ENCODE measurements at regions not wholly inside any gene's neighbourhood (a gene's known extent, or its start where the extent isn't known, plus 50 kb on each side); places are given as distances from the start of the nearest gene placed in this dataset.

GRCh38 chr18:11553098-11553940 is 56.1 kb upstream of the SLC35G4 start:
- peak; percentile 22 for FAIRE-seq
- peak; percentile 38 for DNase-seq (ENCODE audit: low spot score)

- FAIRE-seq, result no peak
- DNase-seq (ENCODE audit: low spot score), result no peak
Observed at GRCh38 chr18:11548916-11549551, 60.4 kb upstream of the SLC35G4 start.

GRCh38 chr18:11548396-11548795 is 61.0 kb upstream of the SLC35G4 start:
- DNase-seq (ENCODE audit: low spot score) (no peak), FAIRE-seq (no peak)

- DNase-seq (ENCODE audit: low spot score), result no peak
- FAIRE-seq, result no peak
Observed at GRCh38 chr18:11544060-11544633, 65.2 kb upstream of the SLC35G4 start.

- FAIRE-seq, result no peak
- DNase-seq (ENCODE audit: low spot score), result no peak
Observed at GRCh38 chr18:11541179-11541578, 68.2 kb upstream of the SLC35G4 start.

GRCh38 chr18:11533942-11534496 is 75.4 kb upstream of the SLC35G4 start:
- FAIRE-seq (no peak), DNase-seq (ENCODE audit: low spot score) (peak; percentile 6)

GRCh38 chr18:11533513-11533890 is 75.9 kb upstream of the SLC35G4 start:
- FAIRE-seq (no peak), DNase-seq (ENCODE audit: low spot score) (no peak)

GRCh38 chr18:11532758-11533512 is 76.5 kb upstream of the SLC35G4 start:
- FAIRE-seq (no peak), DNase-seq (ENCODE audit: low spot score) (no peak)

GRCh38 chr18:11529081-11529480 is 80.3 kb upstream of the SLC35G4 start:
- FAIRE-seq, result no peak

GRCh38 chr18:11526675-11527074 is 82.7 kb upstream of the SLC35G4 start:
- DNase-seq (ENCODE audit: low spot score), result no peak
- FAIRE-seq, result no peak

More at GRCh38 chr18:11529081-11529480, 80.3 kb upstream of the SLC35G4 start:
- no peak for DNase-seq (ENCODE audit: low spot score)

- DNase-seq (ENCODE audit: low spot score) (no peak), FAIRE-seq (no peak)
Observed at GRCh38 chr18:11523804-11524203, 85.6 kb upstream of the SLC35G4 start.

GRCh38 chr18:11522992-11523391 is 86.4 kb upstream of the SLC35G4 start:
- DNase-seq (ENCODE audit: low spot score), result no peak
- no peak for FAIRE-seq

- no peak for FAIRE-seq
- DNase-seq (ENCODE audit: low spot score), result no peak
Observed at GRCh38 chr18:11521853-11522252, 87.5 kb upstream of the SLC35G4 start.

GRCh38 chr18:11520536-11520935 is 88.9 kb upstream of the SLC35G4 start:
- FAIRE-seq, result no peak
- DNase-seq (ENCODE audit: low spot score), result no peak

- FAIRE-seq (no peak), DNase-seq (ENCODE audit: low spot score) (peak; percentile 13)
Observed at GRCh38 chr18:11518788-11519685, 90.4 kb upstream of the SLC35G4 start.

GRCh38 chr18:11517704-11518103 is 91.7 kb upstream of the SLC35G4 start:
- no peak for FAIRE-seq
- DNase-seq (ENCODE audit: low spot score), result no peak

GRCh38 chr18:11516751-11517503 is 92.5 kb upstream of the SLC35G4 start:
- DNase-seq (ENCODE audit: low spot score) (no peak), FAIRE-seq (no peak)

- FAIRE-seq, result no peak
- no peak for DNase-seq (ENCODE audit: low spot score)
Observed at GRCh38 chr18:11514267-11514666, 95.1 kb upstream of the SLC35G4 start.

- no peak for DNase-seq (ENCODE audit: low spot score)
- no peak for FAIRE-seq
Observed at GRCh38 chr18:11512096-11513025, 97.0 kb upstream of the SLC35G4 start.

Data from RCC 7860 (cell line).